Activated CD4-positive, CD25-positive, alpha-beta regulatory T cell treated with anti-CD3 and anti-CD28 coated beads, Interleukin-2, amount 50 U/mL, for 72 hours (primary cell): ENCODE measurements at regions not wholly inside any gene's neighbourhood (a gene's known extent, or its start where the extent isn't known, plus 50 kb on each side); places are given as distances from the start of the nearest gene placed in this dataset.

Source experiments
- DNase-seq: peaks from one replicate; pipeline ENCODE4 v3.0.0; 2021

GRCh38 chr2:118312969-118313756 is 224.9 kb downstream of the INSIG2 start:
- no peak for DNase-seq

DNA sequence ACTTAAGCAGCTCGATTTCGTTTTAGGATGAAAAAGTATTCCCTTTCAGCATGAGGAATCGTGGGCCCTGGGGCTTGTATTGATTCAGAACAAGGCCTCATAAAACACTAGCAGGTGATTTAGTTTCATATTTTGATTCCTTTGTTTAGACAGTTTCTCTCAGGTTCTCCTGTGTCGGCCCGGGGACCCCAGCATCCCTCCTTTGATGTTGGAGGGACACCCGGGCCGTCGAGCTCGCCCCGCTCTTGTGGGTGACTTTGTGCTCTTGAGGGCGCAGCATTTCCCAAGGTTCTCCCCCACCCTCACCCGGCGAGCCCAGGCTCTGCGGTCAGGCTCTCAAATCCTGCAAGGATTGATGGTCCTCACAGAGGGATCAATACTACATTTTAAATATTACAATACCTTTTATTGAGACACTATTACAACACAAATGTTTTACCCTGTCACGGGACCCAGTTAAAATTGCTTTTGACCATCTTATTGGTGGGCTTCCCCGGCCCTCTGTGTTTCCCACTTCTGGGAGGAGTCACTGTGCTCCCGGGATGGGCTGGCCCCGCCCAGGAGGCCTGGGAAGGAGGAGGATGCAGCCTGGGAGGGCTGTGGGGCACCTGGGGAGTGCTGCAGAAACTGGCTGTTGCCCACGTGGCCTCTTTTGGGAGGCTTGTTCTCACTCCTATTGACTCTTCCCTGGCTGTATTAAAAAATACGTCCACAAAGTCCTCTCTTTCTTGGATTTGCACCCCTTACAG is 222.6 kb downstream of the INSIG2 start:
- no peak for DNase-seq

- DNase-seq = peak; percentile 73
Observed at GRCh38 chr2:118309946-118310680, 221.8 kb downstream of the INSIG2 start.

DNA sequence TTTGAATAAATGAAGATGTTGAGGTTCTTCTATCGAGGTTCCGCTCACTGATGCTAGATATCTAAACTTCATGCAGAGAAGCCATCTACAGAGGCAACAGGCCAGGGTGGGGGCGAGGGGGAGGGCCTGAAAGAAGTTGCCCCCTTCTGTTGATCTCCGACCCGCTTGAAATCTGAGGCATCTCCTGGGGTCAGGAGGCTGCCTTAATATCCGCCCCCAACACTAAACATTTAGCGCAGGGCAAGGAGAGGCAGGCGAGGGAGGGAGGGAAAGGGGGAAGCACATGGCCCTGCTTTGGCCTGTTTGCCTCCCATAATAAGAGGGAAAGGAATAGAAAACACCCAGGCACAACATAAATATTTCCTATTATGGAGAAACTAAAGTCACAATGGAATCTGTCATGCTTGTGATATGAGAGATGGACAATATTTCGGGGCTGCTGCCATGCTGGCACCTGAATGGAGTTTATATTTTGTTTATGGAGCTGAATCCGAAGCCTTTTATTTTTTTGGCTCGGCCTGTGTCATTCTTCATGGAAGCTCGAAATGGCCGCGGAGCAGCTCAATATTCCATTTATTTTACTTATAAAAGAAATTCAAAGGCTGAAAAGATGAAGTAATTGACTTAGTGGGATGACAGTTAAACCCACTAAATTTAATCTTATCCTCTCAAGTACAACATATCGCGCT is 221.1 kb downstream of the INSIG2 start:
- no peak for DNase-seq

GRCh38 chr2:118307864-118308263 is 219.6 kb downstream of the INSIG2 start:
- DNase-seq = no peak

DNA sequence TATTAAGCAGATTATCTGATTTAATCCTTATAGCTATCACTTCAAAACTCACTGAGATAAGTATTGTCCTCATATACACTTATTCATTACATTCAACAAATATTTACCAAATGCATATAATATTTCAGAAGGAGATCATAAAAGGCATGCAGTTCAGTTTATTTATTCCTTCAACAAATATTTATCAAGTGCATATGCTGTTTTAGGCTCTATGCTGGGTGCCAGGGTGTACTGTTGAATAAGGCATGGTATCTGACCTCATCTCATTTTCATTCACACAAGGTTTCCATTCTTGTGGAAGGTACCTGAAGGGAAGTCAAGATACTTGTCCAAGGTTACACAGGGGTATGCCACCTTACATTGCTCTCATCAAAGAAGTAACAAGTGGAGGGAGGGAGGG is 213.0 kb downstream of the INSIG2 start:
- DNase-seq = no peak

GRCh38 chr2:118300832-118301231 is 212.6 kb downstream of the INSIG2 start:
- DNase-seq = no peak

- DNase-seq = no peak
Observed at GRCh38 chr2:118296663-118297062, 208.4 kb downstream of the INSIG2 start.

DNA sequence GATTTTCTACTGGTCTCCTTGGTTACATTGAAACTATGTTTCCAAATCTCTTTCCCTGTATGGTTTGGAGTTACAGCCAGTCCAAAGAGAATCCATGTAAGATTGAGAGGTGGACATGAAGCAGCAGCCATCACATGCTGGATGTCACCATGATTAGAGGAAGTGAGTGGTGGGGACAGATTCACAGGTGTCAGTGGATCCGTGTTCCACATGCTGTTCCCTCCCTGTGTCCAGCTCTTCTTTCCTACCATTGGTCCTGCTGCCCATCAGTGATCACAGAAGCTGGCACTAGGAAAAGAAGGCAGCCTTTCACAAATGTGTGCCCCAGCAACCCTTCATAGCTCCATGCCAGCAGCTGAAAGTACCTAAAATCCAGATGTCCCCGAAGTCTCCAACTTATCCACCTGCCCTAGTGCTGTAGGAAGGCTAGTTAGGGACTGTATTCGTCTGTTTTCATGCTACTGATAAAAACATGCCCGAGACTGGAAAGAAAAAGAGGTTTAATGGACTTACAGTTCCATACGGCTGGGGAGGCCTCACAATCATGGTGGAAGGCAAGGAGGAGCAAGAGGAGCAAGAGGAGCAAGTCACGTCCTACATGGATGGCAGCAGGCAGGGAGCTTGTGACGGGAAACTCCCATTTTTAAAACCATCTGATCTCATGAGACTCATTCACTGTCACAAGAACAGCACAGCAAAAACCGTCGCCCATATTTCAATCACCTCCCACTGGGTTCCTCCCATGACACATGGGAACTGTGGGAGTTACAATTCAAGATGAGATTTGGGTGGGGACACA is 207.5 kb downstream of the INSIG2 start:
- DNase-seq = no peak

GRCh38 chr2:118294063-118294462 is 205.8 kb downstream of the INSIG2 start:
- no peak for DNase-seq

DNA sequence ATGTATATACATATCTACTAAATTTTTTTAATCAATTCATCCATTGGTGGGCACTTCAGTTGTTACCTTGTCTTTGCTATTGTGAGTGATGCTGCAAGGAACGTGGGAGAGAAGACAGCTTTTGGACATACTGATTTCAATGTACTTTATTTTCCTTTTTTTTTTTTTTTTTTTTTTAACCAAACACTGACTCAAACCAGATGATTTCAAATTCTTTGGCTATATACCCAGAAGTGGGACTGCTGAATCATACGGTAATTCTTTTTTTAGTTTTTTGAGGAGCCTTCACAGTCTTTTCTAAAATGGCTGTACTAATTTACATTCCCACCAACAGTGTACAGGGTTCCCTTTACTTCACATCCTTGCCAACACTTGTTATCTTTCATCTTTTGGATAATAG is 204.7 kb downstream of the INSIG2 start:
- DNase-seq = no peak

DNA sequence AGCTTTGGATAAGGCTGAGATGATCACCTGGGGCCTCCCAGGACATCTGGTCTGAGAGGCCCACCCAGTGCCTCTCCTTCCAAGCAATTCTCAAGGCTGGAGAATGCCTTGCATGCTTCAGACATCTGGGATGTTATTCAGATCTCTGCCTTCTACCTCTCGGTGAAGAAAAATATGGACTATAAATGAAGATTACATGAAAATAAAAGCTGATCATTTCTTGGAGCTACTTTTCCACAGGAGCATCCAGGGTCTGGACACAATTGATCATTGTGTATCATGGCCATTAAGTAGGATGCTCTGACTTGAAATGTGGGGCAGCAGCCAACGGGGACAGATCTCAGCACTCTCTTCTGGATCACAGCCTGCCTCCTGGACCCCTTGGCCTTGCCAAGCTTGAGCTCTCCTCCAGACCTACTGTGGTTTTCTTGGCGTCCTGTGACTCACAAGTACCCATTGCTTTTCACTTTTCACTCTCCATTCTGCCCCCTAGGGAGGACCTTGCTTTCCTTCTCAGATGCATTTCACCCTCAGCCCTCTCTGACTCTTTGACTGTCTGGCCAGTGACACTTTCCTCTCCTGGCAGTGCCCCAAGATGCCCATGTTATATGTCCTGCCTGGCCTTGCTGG is 203.1 kb downstream of the INSIG2 start:
- no peak for DNase-seq

DNA sequence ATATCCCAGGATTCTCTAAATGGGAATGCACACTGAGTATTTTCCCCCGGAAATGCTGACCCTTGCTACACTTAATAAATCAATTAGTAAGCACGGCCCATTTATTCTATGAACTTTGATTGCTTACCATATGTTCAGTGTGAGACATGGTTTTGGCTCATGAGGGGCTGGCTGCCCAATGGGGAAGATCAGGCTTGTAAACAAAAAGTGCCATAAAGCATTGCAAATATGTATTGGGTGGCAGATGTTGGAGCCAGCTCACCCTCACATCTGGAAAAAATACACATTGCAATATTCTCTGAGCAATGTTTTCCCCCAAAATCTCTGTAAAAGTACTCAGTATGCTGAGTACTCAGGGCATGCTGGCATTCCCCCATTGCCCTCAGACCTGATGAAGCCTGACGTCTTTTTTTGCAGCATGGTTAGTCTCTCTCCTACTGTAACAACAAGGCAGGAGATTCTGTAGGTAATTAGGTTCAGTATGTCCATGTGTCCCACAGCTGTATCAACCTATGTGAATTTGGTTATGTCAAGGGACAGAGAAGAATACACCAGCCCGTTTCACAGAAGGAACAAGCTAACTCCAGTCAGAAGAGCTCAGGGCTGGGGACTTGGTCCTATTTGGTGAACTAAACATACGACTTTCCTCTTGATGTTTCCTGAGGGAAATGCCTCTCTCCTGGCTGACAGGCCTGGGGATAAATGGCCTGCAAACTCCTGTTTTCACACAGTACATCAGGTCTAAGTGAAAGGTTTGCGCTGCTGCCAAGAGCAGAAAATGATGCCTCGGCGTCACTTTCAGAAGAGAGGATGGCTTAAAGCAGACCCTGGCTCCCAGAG is 202.4 kb downstream of the INSIG2 start:
- DNase-seq = no peak

GRCh38 chr2:118279005-118279404 is 190.7 kb downstream of the INSIG2 start:
- no peak for DNase-seq

- DNase-seq = no peak
Observed at GRCh38 chr2:118278046-118278445, 189.8 kb downstream of the INSIG2 start.

GRCh38 chr2:118274841-118275510 is 186.7 kb downstream of the INSIG2 start:
- no peak for DNase-seq

- DNase-seq = no peak
Observed at GRCh38 chr2:118272391-118272790, 184.1 kb downstream of the INSIG2 start.

- no peak for DNase-seq
Observed at GRCh38 chr2:118269408-118270051, 181.3 kb downstream of the INSIG2 start.

GRCh38 chr2:118268268-118268667 is 180.0 kb downstream of the INSIG2 start:
- DNase-seq = no peak
